Stimulated activated CD4-positive, alpha-beta T cell treated with anti-CD3 and anti-CD28 coated beads, Interleukin-1b, Interleukin-23, amount 100 ng/mL, for 24 hours (primary cell): ENCODE measurements at regions not wholly inside any gene's neighbourhood (a gene's known extent, or its start where the extent isn't known, plus 50 kb on each side); places are given as distances from the start of the nearest gene placed in this dataset.
"Not testable (repeated sequence)": the region's sequence is repeated elsewhere in the genome, so short reads cannot be mapped to it uniquely, and the experiment has no call there.

Source experiments
- DNase-seq, 4 experiments: peaks; one replicate each; pipeline ENCODE4 v3.0.0-alpha.2; 2020; ENCODE audit warnings: low read depth in 4 of 4, low spot score in 1 of 4

DNA sequence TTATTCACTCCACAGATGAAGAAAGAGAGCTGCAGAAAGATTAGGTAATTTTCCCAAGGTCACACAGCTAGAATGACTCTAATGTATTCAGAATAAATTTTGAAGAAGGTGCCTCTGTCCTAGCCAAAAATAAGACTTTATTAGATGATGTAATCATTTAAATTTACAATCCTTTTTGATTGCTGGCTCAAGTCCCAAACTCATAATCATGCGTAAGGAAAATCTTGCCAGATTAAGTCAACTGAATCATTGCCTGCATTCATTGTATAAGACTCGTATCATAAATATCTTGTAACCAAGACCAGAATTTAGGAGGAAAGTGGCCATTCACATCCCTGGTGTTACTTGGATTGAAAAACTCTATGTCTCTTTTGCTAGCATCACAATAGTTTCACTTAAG is 53.1 kb upstream of the STK39 start:
- no peak for DNase-seq

- no peak for DNase-seq
These were observed 56.8 kb upstream of the STK39 start for GRCh38 chr2:168304024-168304681.

DNA sequence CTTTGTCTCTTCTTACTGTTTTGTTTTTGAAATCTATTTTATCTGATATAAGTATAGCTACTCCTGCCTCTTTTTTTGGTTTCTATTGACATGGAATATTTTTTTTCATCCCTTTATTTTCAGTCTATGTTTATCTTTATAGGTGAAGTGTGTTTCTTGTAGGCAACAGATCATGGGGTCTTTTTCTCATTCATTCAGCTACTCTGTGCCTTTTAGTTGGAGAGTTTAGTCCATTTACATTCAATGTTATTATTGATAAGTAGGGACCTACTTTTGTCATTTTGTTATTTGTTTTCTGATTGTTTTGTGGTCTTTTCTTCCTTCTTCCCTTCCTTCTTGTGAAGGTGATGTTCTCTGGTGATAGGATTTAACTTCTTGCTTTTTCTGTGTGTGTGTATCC is 60.0 kb upstream of the STK39 start:
- no peak for DNase-seq

DNA sequence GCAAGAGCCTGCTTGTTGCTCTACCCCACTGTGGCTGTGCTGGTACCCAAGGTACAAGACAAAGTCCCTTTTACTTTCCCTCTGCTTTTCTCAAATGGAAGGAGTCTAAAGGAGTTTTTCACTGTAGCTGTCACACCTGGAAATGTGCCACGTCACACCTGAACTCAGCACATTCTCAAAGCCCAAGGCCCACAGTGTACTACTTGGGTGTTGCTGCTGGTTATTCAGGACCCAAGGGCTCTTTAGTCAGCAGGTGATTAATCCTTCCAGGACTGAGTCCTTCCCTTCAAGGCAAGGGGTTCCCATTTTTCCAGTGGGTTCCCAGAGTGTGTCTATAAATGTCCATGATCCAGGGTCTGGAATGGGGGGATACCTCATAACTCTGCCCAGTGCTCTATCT is 63.2 kb upstream of the STK39 start:
- DNase-seq, result no peak

DNA sequence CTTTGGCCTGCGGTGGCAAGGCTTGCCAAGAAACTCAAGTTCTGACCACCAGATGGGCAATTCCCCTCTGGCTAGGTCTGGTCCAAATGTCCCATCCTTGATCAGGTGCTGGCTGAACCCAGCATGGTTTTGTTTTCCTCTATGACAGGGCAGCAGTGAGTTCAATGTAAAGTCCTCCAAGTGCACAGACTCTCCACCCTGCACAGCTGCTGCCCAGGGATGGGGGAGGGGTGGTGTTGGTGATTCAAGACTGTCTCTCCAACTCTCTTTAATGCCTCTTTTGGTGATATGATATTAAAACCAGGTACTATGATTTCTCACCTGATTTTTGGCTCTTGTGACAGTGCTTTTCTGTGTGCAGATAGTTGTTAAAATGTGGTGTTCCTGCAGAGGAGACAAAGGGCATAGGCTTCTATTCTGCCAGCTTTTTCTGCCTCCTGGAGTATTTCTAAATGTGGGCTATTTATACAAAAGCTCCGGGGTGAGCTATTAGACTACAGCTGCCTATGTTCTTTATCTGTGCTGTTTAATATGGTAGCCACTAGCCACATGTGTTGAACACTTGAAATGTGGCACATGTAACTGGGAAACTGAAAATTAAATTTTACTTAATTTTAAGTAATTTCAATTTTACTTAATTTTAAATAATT is 64.0 kb upstream of the STK39 start:
- DNase-seq, result no peak

- DNase-seq, result no peak
These were observed 64.8 kb upstream of the STK39 start for GRCh38 chr2:168312036-168312822.

DNA sequence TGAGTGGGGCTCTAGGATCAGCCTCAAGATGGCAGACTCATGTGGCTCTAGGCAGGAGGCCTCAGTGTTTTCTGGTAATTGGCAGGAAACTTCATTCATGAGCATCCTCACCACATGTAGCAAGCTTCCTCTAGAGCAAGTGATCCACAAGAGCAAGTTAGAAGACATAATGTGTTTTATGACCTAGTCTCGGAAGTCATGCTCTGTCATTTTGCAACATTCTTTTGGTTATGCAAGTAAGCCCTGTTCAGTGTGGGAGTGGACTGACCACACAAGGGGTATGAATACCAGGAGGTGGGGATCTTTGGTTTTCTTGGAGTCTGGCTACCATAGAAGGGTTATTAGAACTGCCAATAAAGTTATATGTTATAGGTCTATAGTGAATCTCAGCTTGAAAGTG is 66.8 kb upstream of the STK39 start:
- DNase-seq, result no peak

GRCh38 chr2:168315331-168316072 is 68.1 kb upstream of the STK39 start:
- DNase-seq, result no peak

GRCh38 chr2:168316073-168316440 is 68.7 kb upstream of the STK39 start:
- no peak for DNase-seq

GRCh38 chr2:168317282-168317681 is 69.9 kb upstream of the STK39 start:
- DNase-seq, result no peak

DNA sequence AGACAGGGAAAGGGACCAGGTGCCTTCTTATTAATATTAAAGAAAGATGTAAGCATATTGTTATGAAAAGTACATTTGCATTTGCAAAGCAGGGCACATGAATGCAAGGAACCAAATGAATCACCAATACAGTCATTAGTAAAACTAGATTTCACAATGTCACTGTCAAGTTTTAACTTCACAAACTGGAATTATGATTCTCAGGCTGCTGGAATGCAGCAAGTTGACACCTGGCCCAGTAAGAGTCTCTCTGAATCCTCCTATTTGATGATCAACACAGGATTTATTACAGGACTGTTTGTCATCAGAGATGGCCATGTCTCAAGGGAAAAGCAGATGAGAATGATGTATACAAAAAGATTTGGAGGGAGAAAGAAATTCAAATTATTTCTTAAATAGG is 72.9 kb upstream of the STK39 start:
- no peak for DNase-seq

DNA sequence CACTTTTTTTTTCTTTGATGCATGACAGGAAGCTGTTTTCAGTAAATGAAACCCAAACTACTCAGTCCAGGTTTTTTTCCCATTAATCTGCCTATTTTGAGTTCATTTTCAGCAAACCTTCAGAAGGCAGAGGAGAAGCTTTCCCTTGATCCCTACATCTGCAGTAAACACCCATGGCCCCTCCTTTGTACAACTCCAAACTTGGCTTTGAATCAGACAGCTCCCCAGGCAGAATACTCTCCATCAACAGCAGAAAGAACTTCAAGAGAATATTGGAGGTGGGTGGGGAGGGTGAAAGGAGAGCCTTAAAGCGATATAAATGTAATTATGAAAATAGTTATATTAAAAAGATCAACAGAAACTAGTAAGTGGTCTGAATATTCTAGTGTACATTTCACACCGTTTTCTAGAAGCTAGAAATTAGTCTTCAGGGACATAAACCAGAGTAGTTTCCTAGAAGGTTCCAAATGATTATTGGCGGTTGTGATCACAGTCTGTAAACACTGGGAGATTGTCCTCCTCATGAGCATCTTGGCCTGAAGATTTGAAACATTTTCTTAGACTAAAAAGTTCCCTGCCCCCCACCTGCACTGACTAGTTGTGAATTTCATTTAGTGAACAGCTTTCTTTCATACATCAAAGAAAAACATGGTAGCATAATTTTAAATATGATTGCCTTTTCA is 75.1 kb upstream of the STK39 start:
- no peak for DNase-seq

DNA sequence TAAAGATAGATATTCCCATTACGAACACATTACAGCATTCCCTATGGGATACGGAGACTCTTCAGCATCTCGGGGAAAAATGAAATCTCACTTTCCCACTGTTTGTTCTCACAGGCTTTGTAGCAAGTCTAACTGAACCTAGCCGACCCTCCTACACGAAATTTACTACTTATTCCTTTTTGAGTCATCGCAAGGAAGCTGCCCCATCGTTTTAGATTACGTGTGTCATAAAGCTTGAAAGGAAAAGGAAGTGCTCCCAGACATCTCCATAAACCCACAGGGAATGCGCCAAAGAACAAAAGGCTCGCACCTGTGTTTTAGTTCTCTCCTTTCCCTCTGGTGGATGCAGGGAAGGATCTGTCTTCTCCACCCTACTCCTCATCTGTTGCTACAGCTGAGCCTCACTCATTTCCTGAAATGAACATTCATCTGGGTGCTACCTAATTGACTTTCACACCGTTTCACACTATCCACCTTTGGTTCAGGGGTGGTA is 76.2 kb upstream of the STK39 start:
- DNase-seq, result no peak

DNA sequence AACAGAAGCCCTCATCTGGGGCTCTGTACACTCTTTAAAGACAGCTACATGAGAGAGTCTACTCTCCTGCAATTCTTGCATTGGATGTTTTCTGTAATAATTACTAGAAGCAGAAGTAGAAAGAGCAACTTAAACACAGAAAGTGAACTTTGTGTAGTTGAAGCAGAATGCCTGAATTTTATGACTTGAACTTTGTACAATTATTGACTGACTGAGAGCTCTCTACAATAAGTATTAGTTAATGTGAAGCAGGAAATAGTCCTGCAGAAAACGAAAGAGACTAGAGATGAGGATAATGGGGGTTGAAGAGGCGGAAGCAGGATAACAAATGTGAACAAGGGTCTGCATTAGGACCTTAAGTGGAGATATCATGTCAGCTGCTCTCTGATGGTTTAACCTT is 79.2 kb upstream of the STK39 start:
- DNase-seq, result no peak

DNA sequence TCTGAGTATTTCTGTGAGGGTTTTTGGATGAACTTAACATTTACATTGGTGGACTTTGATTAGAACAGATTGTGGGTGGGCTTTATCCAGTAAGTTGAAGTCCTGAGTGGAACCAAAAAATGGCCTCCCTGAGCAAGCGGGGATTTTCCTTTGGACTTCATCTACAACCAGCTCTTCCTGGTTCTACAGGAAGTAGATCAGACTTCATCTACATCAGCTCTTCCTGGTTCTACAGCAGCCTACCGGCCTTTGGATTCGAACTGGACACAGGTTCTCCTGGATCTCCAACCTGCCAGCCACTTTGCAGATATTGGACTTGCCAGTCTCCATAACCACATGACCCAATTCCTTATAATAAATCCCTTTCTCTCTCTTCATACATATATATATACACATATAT is 79.9 kb upstream of the STK39 start:
- DNase-seq, result no peak

GRCh38 chr2:168328421-168328820 is 81.0 kb upstream of the STK39 start:
- DNase-seq, result no peak

DNA sequence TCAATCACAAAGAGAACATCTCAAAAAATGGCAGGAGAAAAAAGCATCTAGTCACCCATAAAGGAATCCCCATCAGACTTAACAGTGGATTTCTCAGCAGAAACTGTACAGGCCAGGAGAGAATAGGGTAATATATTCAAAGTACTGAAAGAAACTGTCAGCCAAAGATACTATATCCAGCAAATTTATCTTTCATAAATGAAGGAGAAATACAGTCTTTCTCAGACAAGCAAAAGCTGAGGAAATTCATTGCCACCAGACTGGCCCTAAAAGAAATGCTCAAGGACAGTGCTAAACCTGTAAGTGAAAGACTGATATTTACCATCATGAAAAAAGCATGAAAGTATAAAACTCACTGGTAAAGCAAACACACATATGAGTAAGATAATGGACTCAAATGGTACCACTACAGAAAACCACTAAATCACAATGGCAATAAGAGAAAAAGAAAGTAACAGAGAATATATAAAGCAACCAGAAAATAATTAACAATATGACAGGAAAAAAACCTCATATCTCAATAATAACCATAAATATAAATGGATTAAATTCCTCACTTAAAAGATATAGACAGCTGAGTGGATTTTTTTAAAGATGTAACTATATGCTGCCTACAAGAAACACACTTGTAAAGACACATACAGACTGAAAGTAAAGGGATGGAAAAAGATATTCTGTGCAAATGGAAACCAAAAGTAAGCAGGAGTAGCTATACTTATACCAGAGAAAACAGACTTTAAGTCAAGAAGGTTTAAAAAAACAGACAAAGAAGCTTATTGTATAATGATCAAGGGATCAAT is 83.4 kb upstream of the STK39 start:
- DNase-seq, result no peak

- DNase-seq, result not testable (repeated sequence)
These were observed 87.9 kb upstream of the STK39 start for GRCh38 chr2:168335254-168335653.

GRCh38 chr2:168336786-168337388 is 89.5 kb upstream of the STK39 start:
- peak in 2 of 4 experiments; percentile 27 to 30 for DNase-seq

GRCh38 chr2:168338292-168338691 is 90.9 kb upstream of the STK39 start:
- DNase-seq, result no peak
